ENCODE measurements at regions not wholly inside any gene's neighbourhood (a gene's known extent, or its start where the extent isn't known, plus 50 kb on each side); places are given as distances from the start of the nearest gene placed in this dataset.
"Not testable (repeated sequence)": the region's sequence is repeated elsewhere in the genome, so short reads cannot be mapped to it uniquely, and the experiment has no call there.

DNA sequence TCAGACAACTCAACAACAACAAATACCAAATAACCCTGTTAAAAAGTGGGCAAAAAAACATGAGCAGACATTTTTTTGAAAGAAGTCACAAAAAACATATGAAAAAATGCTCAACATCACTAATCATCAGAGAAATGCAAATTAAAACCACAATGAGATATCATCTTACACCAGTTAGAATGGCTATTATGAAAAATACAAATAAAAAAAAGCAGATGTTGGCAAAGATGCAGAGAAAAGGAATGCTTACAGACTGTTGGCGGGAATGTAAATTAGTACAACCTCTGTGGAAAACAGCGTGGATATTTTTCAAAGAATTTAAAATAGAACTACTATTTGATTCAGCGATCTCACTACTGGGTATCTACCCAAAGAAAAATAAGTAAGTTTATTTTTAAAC is 114.0 kb downstream of the SLC38A4 start:
- DNase-seq = no peak

DNA sequence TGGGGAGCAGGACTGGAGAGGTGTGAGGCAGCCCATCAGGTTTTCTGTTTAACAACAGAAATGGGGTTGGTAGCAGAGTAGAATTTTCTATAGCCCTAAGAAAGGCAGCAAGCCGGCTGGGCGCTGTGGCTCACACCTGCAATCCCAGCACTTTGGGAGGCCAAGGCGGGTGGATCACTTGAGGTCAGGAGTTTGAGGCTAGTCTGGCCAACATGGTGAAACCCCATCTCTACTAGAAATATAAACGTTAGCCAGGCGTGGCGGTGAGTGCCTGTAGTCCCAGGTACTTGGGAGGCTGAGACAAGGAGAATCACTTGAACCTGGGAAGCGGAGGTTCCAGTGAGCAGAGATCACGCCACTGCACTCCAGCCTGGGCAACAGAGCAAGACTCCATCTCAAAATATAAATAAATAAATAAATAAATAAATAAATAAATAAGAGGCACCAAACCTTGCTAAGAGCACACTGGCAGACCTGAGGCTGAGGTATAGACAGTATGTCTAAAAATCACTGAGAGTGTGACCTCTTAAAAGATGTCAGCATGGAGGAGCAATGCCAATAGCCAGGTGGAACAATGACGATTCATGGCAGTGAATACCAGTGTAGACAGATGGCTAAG is 115.6 kb downstream of the SLC38A4 start:
- no peak for DNase-seq

DNA sequence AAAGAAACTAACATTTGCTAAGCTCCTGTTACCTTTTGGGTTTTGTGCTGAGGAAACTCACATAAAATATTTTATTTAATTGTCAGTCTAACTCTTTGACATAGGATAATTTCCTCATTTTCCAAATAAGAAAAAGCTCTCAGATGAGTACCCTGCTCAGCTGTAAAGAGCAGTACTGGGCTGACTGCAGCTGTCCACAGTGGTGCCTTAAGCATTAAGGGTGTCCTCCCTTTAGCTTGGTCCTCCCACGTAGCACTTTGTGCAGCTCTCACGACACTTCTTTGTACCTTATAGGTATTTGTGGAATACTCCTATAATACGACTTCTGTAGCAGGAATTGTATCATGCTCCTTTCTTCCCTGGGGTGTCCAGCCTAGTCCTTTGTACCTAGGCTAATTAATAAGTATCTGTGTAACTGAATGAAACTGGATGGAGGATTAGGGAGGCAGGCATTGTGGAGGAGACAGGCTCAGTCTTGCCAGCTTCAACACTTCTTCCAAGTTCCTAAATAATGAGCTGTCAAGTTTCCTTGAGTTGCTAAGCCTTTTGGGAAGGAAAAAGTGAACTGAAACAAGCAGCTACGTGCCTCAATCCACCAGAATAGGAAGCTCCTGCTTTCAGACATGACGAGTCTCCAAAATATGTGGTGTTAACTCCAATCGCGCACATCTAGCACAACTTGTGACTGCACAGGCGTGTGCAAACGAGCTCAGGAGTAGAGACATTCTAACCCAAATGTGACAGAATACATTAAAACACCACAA is 123.0 kb downstream of the SLC38A4 start:
- no peak for DNase-seq

DNA sequence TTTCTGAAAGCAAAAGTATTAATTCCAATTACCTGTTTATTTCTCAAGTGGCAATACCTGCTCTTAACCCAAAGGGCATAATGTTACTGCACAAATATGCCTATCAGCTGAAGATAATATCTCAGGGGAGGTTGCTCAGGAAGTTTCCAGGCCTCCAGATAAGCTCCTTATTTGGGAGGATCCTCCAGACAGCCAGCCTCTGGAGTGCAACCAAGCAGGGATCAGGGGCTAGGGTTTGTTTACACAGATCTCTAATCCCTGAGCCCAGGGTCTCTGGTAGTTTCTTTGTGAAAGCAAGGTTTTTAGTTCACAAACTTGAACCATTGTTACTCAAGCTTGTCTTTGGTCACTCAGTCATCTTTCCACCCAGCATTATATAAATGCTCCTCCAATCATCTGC is 124.4 kb downstream of the SLC38A4 start:
- DNase-seq = no peak

DNA sequence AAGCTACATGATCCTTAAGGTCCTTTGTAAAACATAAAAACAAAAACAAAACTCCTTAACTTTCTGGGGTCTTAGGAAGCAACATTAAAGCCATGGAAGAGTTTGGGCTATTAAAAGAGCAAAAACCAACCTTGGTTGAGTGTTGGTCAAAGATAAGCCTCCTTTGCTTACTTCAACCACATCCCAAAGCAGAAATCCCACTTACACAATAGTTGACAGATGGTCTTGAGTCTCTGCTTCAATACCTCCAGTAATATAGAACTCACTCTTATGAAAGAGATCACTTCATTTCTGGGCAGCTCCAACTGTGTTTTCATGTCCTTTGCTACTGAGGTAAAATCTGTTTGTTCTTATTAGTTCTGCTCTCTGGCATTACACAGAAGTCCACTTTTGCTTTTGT is 125.8 kb downstream of the SLC38A4 start:
- no peak for DNase-seq

DNA sequence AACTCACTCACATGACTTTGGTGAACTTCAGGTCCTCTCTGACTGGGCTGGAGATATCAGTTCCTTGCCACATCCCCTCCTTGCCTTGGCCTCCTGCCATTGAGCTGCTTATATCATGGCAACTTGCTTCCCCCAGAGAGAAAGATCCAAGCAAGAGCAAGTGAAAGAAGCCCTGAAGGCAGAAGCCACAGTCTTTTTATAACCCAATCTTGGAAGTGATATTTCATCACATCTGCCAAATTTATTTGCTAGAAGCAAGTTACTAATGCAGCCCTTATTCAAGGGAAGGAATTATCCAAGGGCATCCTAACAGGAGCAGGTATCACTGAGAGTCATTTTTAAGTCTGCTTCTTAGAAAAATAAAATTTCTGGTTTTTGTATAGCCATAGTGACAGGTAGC is 127.8 kb downstream of the SLC38A4 start:
- no peak for DNase-seq

DNA sequence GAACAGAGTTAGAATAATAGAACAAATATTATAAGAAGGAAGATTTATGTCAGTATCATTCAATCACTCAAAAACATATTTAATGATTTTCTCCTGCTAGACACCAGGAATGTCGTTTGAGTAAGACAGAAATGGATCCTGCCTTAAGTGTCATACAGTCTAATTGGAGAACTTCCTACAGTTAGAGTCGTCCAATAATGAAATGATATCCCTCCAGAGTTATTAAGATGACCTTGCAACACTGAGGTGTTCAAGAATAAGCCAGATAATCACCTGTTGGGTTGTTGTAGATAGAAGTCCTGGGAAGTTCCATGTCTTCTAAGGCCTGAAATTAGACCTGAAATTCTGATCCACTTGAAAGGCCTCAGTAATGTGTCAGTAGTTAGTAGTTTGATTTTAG is 132.3 kb downstream of the SLC38A4 start:
- DNase-seq = no peak

DNA sequence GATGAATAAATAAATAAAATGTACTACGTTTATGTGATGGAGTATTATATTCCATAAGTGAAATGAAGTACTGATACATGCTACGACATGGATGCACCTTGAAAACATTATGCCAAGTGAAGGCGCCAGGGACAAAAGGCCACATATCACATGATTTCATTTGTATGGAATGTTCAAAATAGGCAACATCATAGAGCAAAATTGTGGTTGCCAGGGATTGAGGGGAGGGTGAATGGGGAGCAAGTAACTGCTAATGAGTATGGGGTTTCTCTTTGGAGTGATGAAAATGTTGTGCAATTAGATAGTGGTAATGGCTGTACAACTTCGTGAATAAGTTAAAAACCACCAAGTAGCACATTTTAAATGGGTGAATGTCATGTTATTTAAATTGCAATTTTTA is 132.8 kb downstream of the SLC38A4 start:
- DNase-seq = no peak

DNA sequence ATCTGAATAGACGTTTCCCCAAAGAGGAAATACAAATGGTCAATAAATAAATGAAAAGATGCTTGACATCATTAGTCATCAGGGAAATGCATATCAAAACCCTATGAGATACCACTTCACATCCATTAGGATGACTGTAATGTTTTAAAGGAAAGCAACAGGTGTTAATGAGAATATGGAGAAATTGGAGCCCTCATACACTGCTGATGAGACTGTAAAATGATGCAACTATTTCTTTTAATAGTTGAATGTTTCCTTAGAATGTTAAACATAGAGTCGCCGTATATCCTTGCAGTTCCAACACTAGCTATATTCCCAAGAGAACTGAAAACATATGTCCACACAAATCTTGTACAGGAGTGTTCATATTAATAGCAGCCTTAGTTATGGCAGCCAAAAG is 133.2 kb downstream of the SLC38A4 start:
- DNase-seq = no peak

DNA sequence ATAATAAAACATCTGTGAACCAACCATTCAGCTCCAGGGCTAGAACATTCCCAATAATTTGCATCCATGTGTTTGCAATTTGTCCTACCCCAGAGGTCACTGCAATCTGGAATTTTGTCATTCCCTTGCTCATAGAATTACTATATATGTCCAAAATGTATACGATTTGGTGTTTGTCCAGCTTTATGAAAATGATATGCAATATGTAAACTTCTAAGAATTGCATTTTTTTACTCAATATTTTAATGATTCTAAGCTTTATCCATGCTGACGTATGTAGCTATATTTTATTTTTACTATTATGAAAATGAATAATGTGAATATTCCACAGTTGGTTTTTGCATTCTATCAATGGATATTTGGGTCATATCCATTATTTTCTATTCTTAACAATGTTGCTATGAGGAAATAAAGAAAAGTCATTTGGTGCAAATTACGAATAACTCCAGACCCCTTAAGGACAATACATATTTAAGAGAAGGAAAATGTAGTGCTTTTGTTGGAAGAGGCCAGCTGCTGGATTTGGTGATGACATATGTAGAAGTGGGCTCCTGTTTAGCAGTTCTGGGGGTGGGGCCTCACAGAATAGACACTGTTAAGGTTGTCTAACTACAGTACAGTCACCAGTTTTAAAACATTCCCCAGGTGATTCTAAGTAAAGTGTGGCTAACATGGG is 139.4 kb downstream of the SLC38A4 start:
- no peak for DNase-seq

DNA sequence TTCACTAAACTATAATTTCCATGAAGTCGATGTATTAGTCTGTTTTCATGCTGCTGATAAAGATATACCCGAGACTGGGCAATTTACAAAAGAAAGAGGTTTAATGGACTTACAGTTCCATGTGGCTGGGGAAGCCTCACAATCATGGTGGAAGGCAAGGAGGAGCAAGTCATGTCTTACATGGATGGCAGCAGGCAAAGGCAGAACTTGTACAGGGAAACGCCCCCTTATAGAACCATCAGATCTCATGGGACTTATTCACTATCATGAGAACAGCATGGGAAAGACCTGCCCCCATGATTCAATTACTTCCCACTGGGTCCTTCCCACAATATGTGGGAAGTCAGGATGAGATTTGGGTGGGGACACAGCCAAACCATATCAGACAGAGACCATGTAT is 141.6 kb downstream of the SLC38A4 start:
- not testable (repeated sequence) for DNase-seq

DNA sequence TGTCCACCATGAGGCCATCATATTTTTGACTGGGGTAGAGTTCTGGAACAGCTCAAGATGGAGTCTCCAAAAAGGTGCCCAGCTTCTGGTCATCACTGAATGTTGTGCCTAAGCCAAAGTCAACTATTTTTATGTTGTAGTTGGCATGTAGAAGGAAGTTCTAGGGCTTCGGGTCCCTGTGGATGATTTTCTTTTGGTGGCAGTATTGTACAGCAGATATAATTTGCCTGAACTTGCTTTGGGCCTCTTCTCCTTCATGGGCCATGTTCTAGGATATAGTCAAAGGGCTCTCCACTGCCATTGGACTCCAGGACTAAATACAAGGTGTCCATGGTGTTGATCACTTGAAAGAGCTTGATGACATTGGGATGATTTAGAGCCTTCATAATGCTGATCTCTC is 143.6 kb downstream of the SLC38A4 start:
- no peak for DNase-seq

DNA sequence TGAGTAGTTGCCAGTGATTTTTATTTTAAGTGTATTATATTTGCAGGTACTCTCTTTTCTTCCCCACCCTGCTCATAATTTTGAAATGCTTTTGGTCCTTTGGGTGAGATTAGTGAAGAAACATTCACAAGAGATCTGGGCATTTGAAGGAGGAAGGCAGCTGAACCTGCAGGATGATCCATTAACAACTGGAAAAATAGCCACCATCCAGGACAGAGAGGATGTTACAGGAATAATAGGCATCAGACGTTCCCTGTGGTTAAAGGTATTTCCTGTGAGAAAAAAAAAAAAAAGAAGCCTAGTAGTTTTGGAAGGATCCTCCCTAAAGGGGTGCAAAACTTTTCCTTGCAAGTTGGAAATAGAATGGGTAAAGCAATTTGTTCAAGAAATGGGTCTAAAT is 145.3 kb downstream of the SLC38A4 start:
- DNase-seq = no peak

DNA sequence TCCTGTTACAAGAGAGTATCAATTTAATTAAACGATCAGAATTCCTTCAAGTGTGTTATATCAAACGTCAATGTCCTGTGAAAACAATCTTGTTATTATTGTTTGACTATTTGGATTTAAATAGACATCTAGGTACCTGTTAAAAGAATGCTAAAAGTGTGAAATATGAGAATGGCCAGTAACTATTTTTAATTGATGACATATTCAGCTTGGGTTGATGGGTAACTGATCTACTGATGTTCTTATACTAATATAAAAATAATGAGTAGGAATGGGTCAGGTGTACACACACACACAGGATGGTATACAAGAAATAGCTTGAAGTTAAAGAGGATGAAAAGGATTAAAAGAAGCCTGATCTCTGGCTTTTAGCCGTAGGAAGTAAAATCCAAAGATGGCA is 146.0 kb downstream of the SLC38A4 start:
- DNase-seq = no peak

DNA sequence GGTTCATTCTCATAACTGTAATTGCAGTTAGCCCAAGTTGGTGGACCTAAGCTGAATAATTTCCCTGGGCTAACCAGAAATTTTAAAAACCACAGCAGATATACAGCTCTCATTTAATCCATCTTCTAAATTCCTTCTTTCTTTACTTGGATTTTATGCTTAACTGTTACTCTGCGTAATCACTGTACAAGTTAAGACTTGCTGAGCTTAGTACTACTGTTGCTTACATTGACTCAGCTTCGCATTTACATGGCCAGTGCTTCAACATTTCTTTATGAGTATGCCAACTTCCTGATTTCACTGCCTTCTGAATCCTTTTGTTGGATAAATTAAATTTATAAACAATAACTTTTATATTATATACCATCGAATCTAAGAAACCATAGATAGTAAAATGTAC is 147.4 kb downstream of the SLC38A4 start:
- no peak for DNase-seq

DNA sequence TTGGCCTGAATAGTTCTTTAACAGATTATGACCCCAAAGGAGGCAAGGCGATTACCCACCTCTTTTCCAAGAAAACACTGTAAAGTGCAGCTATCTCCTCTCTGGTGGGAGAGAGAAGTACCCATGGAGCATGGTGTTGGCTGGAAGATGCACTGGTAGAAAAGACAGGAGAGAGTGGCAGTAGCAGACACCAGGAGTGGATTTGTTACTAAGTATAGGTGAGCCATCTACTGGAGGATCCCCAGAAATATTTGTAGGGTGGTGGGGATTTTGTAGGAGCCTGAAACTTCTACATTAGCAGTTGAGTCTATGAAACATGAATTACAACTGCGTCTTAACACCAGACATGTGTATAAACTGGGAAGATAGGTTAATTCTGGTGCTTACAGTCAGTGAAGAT is 148.0 kb downstream of the SLC38A4 start:
- DNase-seq = no peak

DNA sequence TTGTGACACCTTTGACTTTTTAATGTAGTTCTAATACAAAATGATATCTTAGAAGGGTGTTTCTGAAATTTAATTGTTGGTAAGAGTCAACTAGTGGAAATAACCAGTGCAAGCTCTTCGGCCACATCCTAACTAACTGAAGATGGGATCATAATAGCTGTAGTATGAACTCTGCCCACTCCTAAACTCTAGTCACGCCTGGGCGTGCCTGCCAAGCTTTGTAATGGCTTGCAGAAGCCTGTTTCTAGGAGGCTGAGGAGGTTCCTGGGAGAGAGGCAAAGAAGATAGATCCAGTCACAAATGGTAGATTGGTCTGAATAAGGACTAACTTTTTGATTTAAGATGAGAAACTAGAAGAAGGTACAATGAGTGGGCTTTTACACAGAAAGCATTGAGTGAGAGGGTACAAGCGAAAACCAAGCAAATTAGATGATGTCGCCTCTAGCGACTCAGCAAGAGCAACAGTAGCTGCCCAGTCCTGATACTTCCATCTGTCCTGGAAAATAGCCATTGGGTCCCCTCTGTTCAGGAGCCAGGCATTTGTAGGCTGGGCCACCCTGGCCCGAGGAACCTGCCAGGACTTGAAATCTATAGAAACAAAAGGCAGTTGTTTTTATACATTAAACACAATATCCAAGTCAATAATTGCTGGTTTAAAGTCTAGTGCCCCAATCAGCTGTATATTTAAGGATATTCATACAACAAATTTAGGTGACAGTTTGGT is 148.8 kb downstream of the SLC38A4 start:
- no peak for DNase-seq

DNA sequence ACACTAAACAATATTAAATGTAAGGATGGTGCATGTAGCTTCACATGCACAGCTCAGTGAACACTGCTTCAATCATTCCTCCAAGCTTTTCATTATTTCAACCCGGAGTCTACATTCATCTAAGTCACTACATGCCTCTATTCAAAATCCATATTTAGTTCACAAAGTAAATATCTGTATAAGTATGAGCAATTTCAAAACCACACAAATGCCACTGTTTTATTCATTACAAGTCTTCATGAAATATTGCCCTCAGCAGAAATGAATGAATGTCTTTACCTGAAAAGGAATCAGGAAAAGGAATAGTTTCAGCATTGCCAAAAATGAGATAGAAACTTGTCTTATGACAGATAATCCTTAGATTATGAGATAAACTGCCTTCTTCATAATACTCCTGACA is 149.4 kb downstream of the SLC38A4 start:
- DNase-seq = no peak

DNA sequence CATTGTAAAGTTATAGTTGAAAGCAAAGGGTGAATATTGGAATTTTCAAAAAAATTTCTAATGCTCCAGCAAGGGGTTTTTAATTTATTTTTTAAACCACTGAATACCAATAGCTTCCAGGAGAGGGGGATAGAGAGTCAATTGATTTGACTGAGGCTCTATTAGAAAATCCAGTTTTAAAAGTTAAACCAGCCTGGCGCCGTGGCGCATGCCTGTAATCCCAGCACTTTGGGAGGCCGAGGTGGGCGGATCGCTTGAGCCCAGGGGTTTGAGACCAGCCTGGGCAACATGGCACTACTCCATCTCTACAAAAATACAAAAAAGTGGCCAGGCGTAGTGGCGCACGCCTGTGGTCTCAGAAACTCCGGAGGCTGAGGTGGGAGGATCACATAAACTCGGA is 150.1 kb downstream of the SLC38A4 start:
- DNase-seq = no peak

DNA sequence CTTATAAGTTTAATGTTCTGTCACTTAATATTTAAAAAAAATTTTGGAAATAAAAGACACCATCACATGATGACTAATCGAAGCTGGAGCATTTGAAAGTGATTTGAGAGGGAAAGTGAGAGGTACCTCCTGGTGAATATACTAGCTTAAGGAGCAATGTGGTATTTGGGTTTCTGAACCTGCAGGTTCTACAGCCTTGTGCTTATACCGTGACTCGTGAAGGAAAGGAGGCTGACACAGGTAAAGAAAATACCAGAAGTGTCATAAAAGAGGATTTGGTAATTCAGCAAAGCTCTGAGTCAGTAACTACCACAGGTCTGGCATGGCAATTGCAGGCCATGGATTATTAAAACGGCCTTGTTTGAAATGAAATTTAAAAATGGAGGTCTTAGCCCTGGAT is 151.0 kb downstream of the SLC38A4 start:
- no peak for DNase-seq

DNA sequence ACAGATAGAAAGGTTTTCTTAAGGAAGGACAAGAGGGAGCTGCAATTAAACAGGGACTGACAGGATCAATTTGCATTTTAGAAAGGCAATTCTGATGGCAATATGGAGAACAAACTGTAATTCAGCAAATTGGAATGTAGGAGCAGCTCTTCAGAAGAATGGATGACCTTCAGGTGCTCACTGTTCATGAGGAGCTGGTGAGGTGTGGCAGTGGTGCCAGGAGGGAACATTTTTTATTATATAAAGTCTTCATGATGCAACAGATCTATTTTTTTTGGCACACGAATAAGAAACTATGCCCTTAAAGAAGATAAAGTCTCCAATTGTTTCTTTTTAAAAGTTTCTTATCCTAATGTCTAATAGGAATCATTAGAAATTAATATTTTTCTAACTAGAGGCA is 151.7 kb downstream of the SLC38A4 start:
- DNase-seq = no peak

DNA sequence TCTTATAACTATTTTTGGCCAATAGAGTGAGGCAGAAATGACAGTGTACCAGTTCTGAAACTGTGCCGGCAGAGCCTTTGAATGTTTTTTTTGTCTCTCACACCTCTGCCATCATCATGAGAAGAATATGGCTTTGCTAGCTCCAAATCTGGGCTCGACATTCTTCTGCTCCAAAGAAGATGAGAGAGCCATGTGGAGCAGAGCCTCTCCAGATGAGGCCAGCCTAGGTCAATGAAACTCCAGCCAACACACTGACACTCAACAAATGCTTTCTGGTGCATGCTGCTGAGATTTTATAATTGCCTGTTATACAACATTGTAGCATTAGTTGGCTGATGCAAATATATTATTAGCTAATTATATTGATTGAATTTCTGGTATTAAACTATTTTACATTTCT is 154.7 kb downstream of the SLC38A4 start:
- DNase-seq = no peak

DNA sequence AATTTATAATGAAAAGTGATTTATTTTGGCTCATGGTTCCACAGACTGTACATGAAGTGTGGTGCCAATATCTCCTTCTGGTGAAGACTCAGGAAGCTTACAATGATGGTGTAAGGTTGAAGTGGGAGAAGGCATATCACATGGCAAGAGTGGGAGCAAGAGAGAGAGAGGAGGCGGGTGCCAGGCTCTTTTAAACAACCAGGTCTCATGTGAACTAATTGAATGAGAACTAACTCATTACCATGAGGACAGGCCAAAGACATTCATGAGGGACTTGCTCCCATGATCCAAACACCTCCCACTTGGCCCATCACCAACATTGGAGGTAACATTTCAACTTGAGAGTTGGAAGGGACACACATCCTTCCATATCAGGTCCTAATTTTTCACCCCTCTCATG is 155.2 kb downstream of the SLC38A4 start:
- no peak for DNase-seq

DNA sequence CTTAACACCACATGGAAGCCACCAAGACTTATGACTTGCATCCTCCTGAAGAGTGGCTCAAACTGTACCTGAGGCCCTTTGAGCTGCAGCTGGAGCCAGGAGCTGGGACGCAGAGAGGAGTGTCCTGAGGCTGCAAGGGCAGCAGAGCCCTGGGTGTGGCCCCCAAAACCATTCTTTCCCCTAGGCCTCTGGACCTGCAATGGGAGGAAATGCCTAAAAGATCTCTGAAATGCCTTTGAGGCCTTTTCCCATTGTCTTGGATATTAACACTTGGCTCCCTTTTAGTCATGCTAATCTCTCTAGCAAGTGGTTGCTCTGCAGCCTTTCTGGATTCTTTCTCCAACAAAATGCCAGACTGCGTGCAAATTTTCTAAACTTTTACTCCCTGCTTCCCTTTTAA is 156.1 kb downstream of the SLC38A4 start:
- DNase-seq = no peak
